IPS DF 6.9 (cell line): ENCODE measurements at regions not wholly inside any gene's neighbourhood (a gene's known extent, or its start where the extent isn't known, plus 50 kb on each side); places are given as distances from the start of the nearest gene placed in this dataset.

Source experiments
- DNase-seq: peaks from one replicate; pipeline ENCODE4 v3.0.0-alpha.2; 2013; ENCODE audit warnings: low read depth, low spot score
- H3K27ac ChIP-seq: one replicate; pipeline ENCODE4 v1.5.1; 2013; ENCODE audit warnings: low read length, control low read depth
- H3K27me3 ChIP-seq: 2 replicates; pipeline ENCODE4 v1.6.1; 2013; ENCODE audit warnings: mild to moderate bottlenecking, low read length; ENCODE audit not compliant: control insufficient read depth, insufficient read depth
- H3K36me3 ChIP-seq: 2 replicates; pipeline ENCODE4 v1.6.1; 2013; ENCODE audit warnings: low read length; ENCODE audit not compliant: control insufficient read depth, insufficient read depth
- H3K4me1 ChIP-seq: 2 replicates; pipeline ENCODE4 v1.6.1; 2013; ENCODE audit warnings: low read length; ENCODE audit not compliant: control insufficient read depth, insufficient read depth
- H3K4me3 ChIP-seq: 2 replicates; pipeline ENCODE4 v1.5.1; 2013; ENCODE audit warnings: mild to moderate bottlenecking, low read length
- H3K9me3 ChIP-seq: 2 replicates; pipeline ENCODE4 v1.6.1; 2013; ENCODE audit warnings: low read length, inconsistent platforms; ENCODE audit not compliant: control insufficient read depth, insufficient read depth
- WGBS: extraction: QIAGEN DNeasy Blood & Tissue Kit; methylation state at CpG from one replicate; pipeline ENCODE4 v1.1.7; 2013; ENCODE audit warnings: mixed read lengths, missing lambda C conversion rate; ENCODE audit not compliant: insufficient read length, insufficient coverage; 5-methylcytosine and 5-hydroxymethylcytosine counted together

GRCh38 chr6:105966481-105966880, 119.7 kb upstream of the PRDM1 start:
- Histone ChIP-seq H3K4me3 (no peak overlapping the region), H3K27me3 (no peaks in the 10 kb centered on the region), H3K36me3 (no peaks in the 10 kb centered on the region), H3K4me1 (no peaks in the 10 kb centered on the region), H3K9me3 (no peaks in the 10 kb centered on the region), H3K27ac (no peak overlapping the region)
- WGBS: no CpG with 5 or more reads among the region's 1 CpG
- no peak for DNase-seq

GRCh38 chr6:105964979-105965760, 121.0 kb upstream of the PRDM1 start:
- H3K4me3 ChIP-seq: no peak overlapping the region
- no peaks in the 10 kb centered on the region for H3K36me3 ChIP-seq
- H3K9me3 ChIP-seq: no peaks in the 10 kb centered on the region
- no peaks in the 10 kb centered on the region for H3K27me3 ChIP-seq
- H3K27ac ChIP-seq: no peak overlapping the region
- no CpG with 5 or more reads among the region's 4 CpGs for WGBS
- no peaks in the 10 kb centered on the region for H3K4me1 ChIP-seq
- DNase-seq: no peak

GRCh38 chr6:105954148-105954547, 132.0 kb upstream of the PRDM1 start:
- Histone ChIP-seq H3K4me3 (no peak overlapping the region), H3K9me3 (no peaks in the 10 kb centered on the region), H3K4me1 (no peaks in the 10 kb centered on the region; the same call in 1 of the 2 replicates), H3K36me3 (no peaks in the 10 kb centered on the region), H3K27ac (no peak overlapping the region), H3K27me3 (no peaks in the 10 kb centered on the region)
- DNase-seq: no peak
- WGBS: no CpG with 5 or more reads among the region's 4 CpGs

DNA sequence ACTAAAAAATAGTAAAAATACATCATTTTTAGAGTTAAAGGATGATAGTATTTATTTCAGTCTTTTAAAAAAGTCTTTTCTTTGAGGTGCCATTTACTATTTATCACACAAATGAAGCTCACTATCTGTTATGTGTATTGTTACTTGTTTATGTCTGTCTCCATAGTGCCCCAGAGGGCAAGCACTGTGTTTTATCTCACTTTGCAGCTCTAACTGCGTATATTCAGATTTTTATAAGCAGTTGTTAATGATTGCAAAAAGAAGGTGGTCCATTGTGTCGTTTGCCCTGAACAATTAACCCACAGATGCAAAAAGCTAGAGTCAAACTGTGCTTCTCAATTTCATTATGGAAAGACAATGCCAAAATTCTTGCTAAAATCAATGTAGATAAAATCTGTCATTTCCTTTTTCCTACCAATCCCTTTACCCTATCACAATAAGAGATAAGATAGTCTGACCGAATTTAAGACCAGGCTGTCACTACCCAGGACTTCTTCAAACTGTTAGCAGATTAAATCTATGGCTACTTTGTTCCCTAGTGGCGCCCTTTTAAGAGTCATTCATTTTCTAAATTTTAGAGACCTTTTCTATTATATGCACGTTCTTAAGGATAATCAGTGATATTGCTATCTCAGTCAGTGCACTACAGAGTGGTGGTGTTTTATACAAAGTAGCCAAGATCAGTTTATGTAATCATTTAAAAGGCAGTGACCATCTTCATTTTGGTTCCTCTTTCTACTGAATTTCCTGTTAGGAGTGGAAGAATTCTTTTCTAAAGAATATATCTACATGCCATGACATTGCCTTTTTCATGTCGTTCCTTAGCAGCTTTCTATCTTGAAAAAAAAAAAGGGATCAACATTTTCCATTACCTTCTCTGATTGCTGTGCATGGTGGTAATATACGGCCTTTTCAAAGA, 133.1 kb upstream of the PRDM1 start:
- H3K36me3 ChIP-seq: no peaks in the 10 kb centered on the region
- WGBS: no CpG with 5 or more reads among the region's 7 CpGs
- no peak overlapping the region for H3K27ac ChIP-seq
- H3K4me3 ChIP-seq: no peak overlapping the region
- no peaks in the 10 kb centered on the region for H3K27me3 ChIP-seq
- no peaks in the 10 kb centered on the region; the same call in 1 of the 2 replicates for H3K4me1 ChIP-seq
- no peaks in the 10 kb centered on the region for H3K9me3 ChIP-seq
- no peak for DNase-seq

DNA sequence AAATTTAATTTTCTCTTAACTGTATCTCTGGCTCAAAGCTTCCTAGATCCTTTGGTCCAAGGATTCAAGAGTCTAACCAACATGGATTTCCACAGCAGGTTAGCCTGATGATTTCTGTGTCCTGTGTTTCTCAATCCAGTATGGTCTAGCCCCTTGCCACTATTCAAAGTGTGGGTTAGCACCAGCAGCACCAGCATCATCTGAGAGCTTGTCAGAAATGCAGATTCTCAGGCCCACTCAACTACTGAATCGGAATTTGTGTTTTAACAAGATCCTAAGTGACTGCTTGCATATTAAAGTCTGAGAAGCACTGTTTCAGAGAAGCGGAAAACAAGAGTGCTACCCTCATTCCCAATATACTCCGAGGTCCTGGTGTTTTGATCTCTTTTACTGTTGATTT, 133.8 kb upstream of the PRDM1 start:
- no CpG with 5 or more reads among the region's 3 CpGs for WGBS

DNA sequence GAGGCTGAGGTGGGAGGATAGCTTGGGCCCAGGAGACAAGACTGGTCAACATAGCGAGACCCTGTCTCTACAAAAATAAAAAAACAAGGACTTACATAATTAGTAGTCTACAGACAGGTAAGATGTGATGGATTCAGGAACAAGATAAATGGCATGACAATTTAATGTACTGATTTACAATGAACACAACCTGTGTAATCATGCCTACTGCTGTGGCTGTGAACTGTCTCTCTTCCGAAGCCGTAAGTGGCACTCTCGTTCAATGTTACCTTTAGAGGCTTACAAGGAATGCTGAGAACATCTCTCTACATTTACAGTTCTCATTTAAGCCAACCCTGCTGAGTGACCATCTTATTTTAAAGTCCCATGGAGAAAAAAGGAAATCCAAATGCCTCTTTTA, 134.8 kb upstream of the PRDM1 start:
- no peak overlapping the region for H3K4me3 ChIP-seq
- no peaks in the 10 kb centered on the region for H3K36me3 ChIP-seq
- no peak for DNase-seq
- H3K4me1 ChIP-seq: no peaks in the 10 kb centered on the region; the same call in 1 of the 2 replicates
- H3K9me3 ChIP-seq: no peaks in the 10 kb centered on the region
- H3K27me3 ChIP-seq: no peaks in the 10 kb centered on the region
- H3K27ac ChIP-seq: no peak overlapping the region
- no CpG with 5 or more reads among the region's 4 CpGs for WGBS

More for the DNA sequence above, 133.8 kb upstream of the PRDM1 start:
- Histone ChIP-seq H3K9me3 (no peaks in the 10 kb centered on the region), H3K4me3 (no peak overlapping the region), H3K36me3 (no peaks in the 10 kb centered on the region), H3K4me1 (no peaks in the 10 kb centered on the region; the same call in 1 of the 2 replicates), H3K27ac (no peak overlapping the region), H3K27me3 (no peaks in the 10 kb centered on the region)
- DNase-seq: no peak

- Histone ChIP-seq H3K4me3 (no peak overlapping the region), H3K9me3 (no peaks in the 10 kb centered on the region), H3K36me3 (no peaks in the 10 kb centered on the region), H3K4me1 (no peaks in the 10 kb centered on the region; the same call in 1 of the 2 replicates), H3K27me3 (no peaks in the 10 kb centered on the region), H3K27ac (no peak overlapping the region)
- DNase-seq: no peak
- WGBS: no CpG with 5 or more reads among the region's 2 CpGs
Observed at GRCh38 chr6:105949869-105950268, 136.3 kb upstream of the PRDM1 start.

DNA sequence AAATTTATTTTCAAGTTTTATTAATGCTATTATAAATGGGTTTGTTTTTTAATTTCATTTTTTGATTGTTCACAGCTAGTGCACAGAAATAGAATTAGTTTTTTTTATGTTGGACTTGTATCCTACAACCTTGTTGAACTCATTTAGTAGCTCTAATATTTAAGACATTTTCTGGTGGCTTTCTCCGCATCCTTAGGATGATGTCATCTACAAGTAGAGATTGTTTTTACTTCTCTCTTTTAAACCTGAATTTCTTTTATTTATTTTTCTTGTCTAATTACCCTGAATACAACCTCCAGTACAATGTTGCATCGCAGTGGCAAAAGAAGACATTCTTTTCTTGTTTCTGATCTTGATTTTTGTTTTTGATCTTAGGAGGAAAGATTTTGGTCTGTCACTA, 142.6 kb upstream of the PRDM1 start:
- H3K4me3 ChIP-seq: no peak overlapping the region
- no peak overlapping the region for H3K27ac ChIP-seq
- H3K4me1 ChIP-seq: no peaks in the 10 kb centered on the region
- H3K27me3 ChIP-seq: no peaks in the 10 kb centered on the region
- no peak for DNase-seq
- H3K36me3 ChIP-seq: no peaks in the 10 kb centered on the region
- WGBS: no CpG with 5 or more reads among the region's 2 CpGs
- H3K9me3 ChIP-seq: no peaks in the 10 kb centered on the region

DNA sequence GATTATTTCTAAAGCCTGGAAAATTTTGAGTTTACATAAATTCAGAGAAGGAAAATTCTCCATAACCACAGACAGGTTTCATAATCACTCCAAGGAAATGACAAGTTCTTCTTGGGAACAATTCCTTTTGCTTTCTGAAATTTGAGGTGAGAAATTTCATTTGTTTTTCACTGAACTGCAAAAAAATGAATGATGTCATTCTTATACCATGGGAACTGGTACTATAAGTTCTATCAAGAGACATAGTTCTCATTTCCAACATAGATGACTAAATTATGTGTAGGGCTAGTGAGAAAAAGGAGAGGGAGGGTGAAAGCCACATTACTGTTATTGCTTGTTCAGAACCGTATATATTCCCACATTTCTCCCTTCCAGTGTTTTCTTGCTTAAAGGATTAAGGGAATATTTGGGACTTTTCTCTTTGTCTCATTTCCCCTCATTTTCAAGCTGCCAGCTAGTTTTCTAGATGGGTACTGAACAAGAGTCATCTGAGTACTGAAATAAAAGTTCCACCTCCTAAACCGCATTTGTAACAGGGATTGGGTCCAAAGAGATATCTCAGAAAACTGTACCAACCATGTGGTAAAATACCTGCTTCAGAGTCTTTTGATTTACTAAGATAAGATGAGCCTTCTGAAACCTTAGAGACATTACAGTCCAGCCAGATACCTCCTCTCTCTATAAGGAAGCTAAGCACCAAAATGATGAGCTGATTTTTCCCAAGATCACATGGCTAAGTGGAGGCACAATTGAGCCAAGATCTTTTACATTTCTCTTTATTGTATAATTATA, 144.3 kb upstream of the PRDM1 start:
- no peaks in the 10 kb centered on the region for H3K27me3 ChIP-seq
- no peaks in the 10 kb centered on the region for H3K4me1 ChIP-seq
- no peaks in the 10 kb centered on the region for H3K36me3 ChIP-seq
- no peaks in the 10 kb centered on the region for H3K9me3 ChIP-seq
- WGBS: no CpG with 5 or more reads among the region's 2 CpGs
- no peak overlapping the region for H3K4me3 ChIP-seq
- no peak overlapping the region for H3K27ac ChIP-seq
- no peak for DNase-seq

GRCh38 chr6:105940990-105941389, 145.1 kb upstream of the PRDM1 start:
- Histone ChIP-seq H3K27ac (no peak overlapping the region), H3K27me3 (no peaks in the 10 kb centered on the region), H3K4me3 (no peak overlapping the region), H3K36me3 (no peaks in the 10 kb centered on the region), H3K9me3 (no peaks in the 10 kb centered on the region), H3K4me1 (no peaks in the 10 kb centered on the region)
- no CpG with 5 or more reads among the region's 2 CpGs for WGBS
- DNase-seq: no peak
